Transverse colon (tissue), 4 donors: ENCODE measurements at regions not wholly inside any gene's neighbourhood (a gene's known extent, or its start where the extent isn't known, plus 50 kb on each side); places are given as distances from the start of the nearest gene placed in this dataset.
"Not testable (repeated sequence)": the region's sequence is repeated elsewhere in the genome, so short reads cannot be mapped to it uniquely, and the experiment has no call there.

ENCODE experiments used
- DNase-seq: peaks from one replicate; pipeline ENCODE4 v3.0.0-alpha.2; 2019
- H3K27ac ChIP-seq, 4 donors: fragments of 200-600 bp; sonication (generic); 2 replicates each; pipeline ENCODE4 v1.5.1; 2016 to 2018; ENCODE audit warnings: inconsistent platforms in 4 of 4
- H3K27me3 ChIP-seq: fragments of 200-600 bp; sonication (generic); 2 replicates; pipeline ENCODE4 v1.5.1; 2017; ENCODE audit warnings: inconsistent platforms
- H3K36me3 ChIP-seq, 4 donors: fragments of 200-600 bp; sonication (generic); 2 replicates each; pipeline ENCODE4 v1.5.1; 2017 to 2019; ENCODE audit warnings: inconsistent platforms in 4 of 4
- H3K4me1 ChIP-seq, 4 donors: fragments of 200-600 bp; sonication (generic); 2 replicates each; pipeline ENCODE4 v1.5.1; 2017 to 2020; ENCODE audit warnings: inconsistent platforms in 4 of 4
- H3K4me3 ChIP-seq, 4 donors: fragments of 200-600 bp; sonication (generic); 1 replicate in 1 of 4; 2 replicates in 3 of 4; pipeline versions ENCODE4 v1.5.1 to v1.6.1; 2017 to 2019; ENCODE audit warnings: inconsistent platforms in 4 of 4
- H3K9me3 ChIP-seq, 2 donors: fragments of 200-600 bp; sonication (generic); 2 replicates each; pipeline ENCODE4 v1.5.1; 2017 to 2019; ENCODE audit warnings: inconsistent platforms in 2 of 2
- CTCF ChIP-seq, 5 experiments: fragments of 200-600 bp in 3 of 5; fragments of 450-650 bp in 2 of 5; sonication (generic) in 3 of 5; IDR thresholded peaks; 1 replicate in 2 of 5; 2 replicates in 3 of 5; pipeline ENCODE4 v1.5.1; 2016 to 2017; ENCODE audit warnings: antibody characterized with exemption in 5 of 5, inconsistent platforms in 3 of 5, mild to moderate bottlenecking in 2 of 5, moderate library complexity in 1 of 5
- EP300 ChIP-seq: sonication (generic); formaldehyde crosslinking; IDR thresholded peaks from one replicate; pipeline ENCODE4 v1.6.1; 2017; ENCODE audit warnings: antibody characterized with exemption, low read depth
- POLR2A ChIP-seq: fragments of 450-650 bp; IDR thresholded peaks from one replicate; pipeline ENCODE4 v1.6.1; 2016; ENCODE audit warnings: antibody characterized with exemption, mild to moderate bottlenecking, moderate library complexity
- POLR2AphosphoS5 ChIP-seq, 3 donors: sonication (generic); formaldehyde crosslinking; IDR thresholded peaks; one replicate each; pipeline ENCODE4 v1.6.1; 2016; ENCODE audit warnings: antibody characterized with exemption in 3 of 3
- WGBS, 2 donors: methylation state at CpG; one replicate each; pipeline ENCODE4 v1.1.5; 2018; ENCODE audit warnings: low coverage in 1 of 2; 5-methylcytosine and 5-hydroxymethylcytosine counted together
- in situ Hi-C, 4 donors: fragments of 200-750 bp; cut with MboI; loops; one replicate each; pipeline versions ENCODE4 v1.15.0 to v1.15.1; 2017; ENCODE audit warnings: low sequenced_read_pairs in 3 of 4, low pct_ligation_motif_present in 1 of 4, low pct_unique_long_range_greater_than_20kb in 1 of 4
- intact Hi-C: fragments of 100-400 bp; cut with DNase I; formaldehyde crosslinking; loops from one replicate; pipeline ENCODE4 v1.15.1; 2023; ENCODE audit warnings: low total_unique reads

GRCh38 chr1:238396140-238396539 lies 505.4 kb upstream of the ZP4 start:
- Histone ChIP-seq H3K4me3 (no peak overlapping the region), H3K9me3 (no peaks in the 10 kb centered on the region), H3K27me3 (no peaks in the 10 kb centered on the region), H3K4me1 (no peaks in the 10 kb centered on the region), H3K36me3 (no peaks in the 10 kb centered on the region), H3K27ac (no peak overlapping the region)
- TF ChIP-seq EP300 (no peak), POLR2A (no peak), POLR2AphosphoS5 (IDR thresholded peaks at IDR 0.05) (no peak), CTCF (IDR thresholded peaks at IDR 0.05) (no peak)
- DNase-seq, result no peak
- intact Hi-C loops (no loop called here), in situ Hi-C loops (no loop called here)

GRCh38 chr1:238384381-238384780 lies 493.7 kb upstream of the ZP4 start:
- Histone ChIP-seq H3K4me3 (no peak overlapping the region), H3K36me3 (no peaks in the 10 kb centered on the region), H3K27me3 (no peaks in the 10 kb centered on the region), H3K27ac (no peak overlapping the region), H3K9me3 (no peaks in the 10 kb centered on the region), H3K4me1 (no peaks in the 10 kb centered on the region)
- in situ Hi-C loops, result no loop called here
- intact Hi-C loops, result no loop called here
- TF ChIP-seq POLR2AphosphoS5 (IDR thresholded peaks at IDR 0.05) (no peak), CTCF (IDR thresholded peaks at IDR 0.05) (no peak), POLR2A (no peak), EP300 (no peak)
- DNase-seq, result no peak
- 42 to 56% methylated on average over 5 of the region's 5 CpGs for WGBS, 2 donors

GRCh38 chr1:238380167-238380566 lies 489.4 kb upstream of the ZP4 start:
- in situ Hi-C loops (no loop called here), intact Hi-C loops (no loop called here)
- no peaks in the 10 kb centered on the region for H3K4me1 ChIP-seq
- H3K27me3 ChIP-seq, result no peaks in the 10 kb centered on the region
- no peak overlapping the region for H3K4me3 ChIP-seq
- no peaks in the 10 kb centered on the region for H3K36me3 ChIP-seq
- TF ChIP-seq POLR2AphosphoS5 (IDR thresholded peaks at IDR 0.05) (no peak), EP300 (no peak), CTCF (IDR thresholded peaks at IDR 0.05) (no peak), POLR2A (no peak)
- no peaks in the 10 kb centered on the region for H3K9me3 ChIP-seq
- no peak for DNase-seq
- WGBS, 2 donors, result 71 to 77% methylated on average over 2 of the region's 2 CpGs
- no peak overlapping the region for H3K27ac ChIP-seq

- WGBS, 2 donors, result 83 to 84% methylated on average over 2 to 9 of the region's 9 CpGs
- intact Hi-C loops, DNase-seq: not testable (repeated sequence)
Measured at GRCh38 chr1:238379446-238379845, 488.7 kb upstream of the ZP4 start.

GRCh38 chr1:238377280-238377919 lies 486.7 kb upstream of the ZP4 start:
- 67 to 72% methylated on average over 7 of the region's 7 CpGs for whole genome bisulfite sequencing, 2 donors
- Histone ChIP-seq H3K9me3 (no peaks in the 10 kb centered on the region), H3K36me3 (no peaks in the 10 kb centered on the region), H3K27ac (no peak overlapping the region), H3K4me3 (no peak overlapping the region), H3K27me3 (no peaks in the 10 kb centered on the region), H3K4me1 (no peaks in the 10 kb centered on the region)
- in situ Hi-C loops, result no loop called here
- no peak for DNase-seq
- TF ChIP-seq CTCF (IDR thresholded peaks at IDR 0.05) (no peak), POLR2AphosphoS5 (IDR thresholded peaks at IDR 0.05) (no peak), POLR2A (no peak), EP300 (no peak)
- intact Hi-C loops, result no loop called here

More at GRCh38 chr1:238379446-238379845, 488.7 kb upstream of the ZP4 start:
- H3K9me3 ChIP-seq, H3K4me1 ChIP-seq, H3K27ac ChIP-seq, H3K4me3 ChIP-seq, in situ Hi-C loops, H3K36me3 ChIP-seq, H3K27me3 ChIP-seq: not testable (repeated sequence)
